Endothelial cell of umbilical vein (primary cell): ENCODE measurements at regions not wholly inside any gene's neighbourhood (a gene's known extent, or its start where the extent isn't known, plus 50 kb on each side); places are given as distances from the start of the nearest gene placed in this dataset.

Experiments
- BruUV-seq: library from RNA; stranded (reverse); fragments of 400-500 nt; replicated peaks from 2 replicates; lab custom pipeline; 2021; lab: Mats Ljungman, UMichigan
- CTCF ChIA-PET: fragments of 300-600, 350-600 bp; sonication (Branson Sonifier 250); formaldehyde crosslinking; loops from one replicate; lab custom pipeline; 2021; ENCODE audit warnings: antibody characterized with exemption, inconsistent platforms; lab: Charles Lee
- POLR2A ChIA-PET: fragments of 300-600, 350-600 bp; sonication (Branson Sonifier 250); formaldehyde crosslinking; loops from one replicate; lab custom pipeline; 2021; ENCODE audit warnings: antibody characterized with exemption, inconsistent platforms; lab: Charles Lee
- DNase-seq: peaks from one replicate; pipeline ENCODE4 v3.0.0-alpha.2; 2011; ENCODE audit warnings: low read depth, low spot score
- FAIRE-seq: peaks from 2 replicates; lab custom pipeline; 2011; peaks lifted over from hg19 to GRCh38; lab: Jason Lieb, UNC
- H2AFZ ChIP-seq: 2 replicates; pipeline ENCODE4 v1.6.0; 2012; ENCODE audit warnings: low read depth, low read length, control low read depth, inconsistent platforms
- H3K27ac ChIP-seq: 2 replicates; pipeline ENCODE4 v1.5.1; 2011; ENCODE audit warnings: low read depth, mild to moderate bottlenecking, control low read depth, low read length, moderate library complexity; ENCODE audit not compliant: insufficient read depth
- H3K27me3 ChIP-seq, 2 experiments: 2 replicates each; pipeline versions ENCODE4 v1.6.0 to v1.6.1; 2011; ENCODE audit warnings: low read length in 2 of 2, mixed read lengths in 1 of 2; ENCODE audit not compliant: control insufficient read depth in 2 of 2, insufficient read depth in 2 of 2
- H3K36me3 ChIP-seq, 2 experiments: 2 replicates in 1 of 2; 3 replicates in 1 of 2; pipeline ENCODE4 v1.5.1; 2011; ENCODE audit warnings: low read length in 2 of 2, mild to moderate bottlenecking in 1 of 2, moderate library complexity in 1 of 2; ENCODE audit not compliant: control insufficient read depth in 2 of 2, insufficient read depth in 2 of 2; ENCODE audit errors: extremely low read depth in 1 of 2
- H3K4me1 ChIP-seq: 3 replicates; pipeline ENCODE4 v1.5.1; 2011; ENCODE audit warnings: mild to moderate bottlenecking, low read length; ENCODE audit not compliant: control insufficient read depth, insufficient read depth; ENCODE audit errors: extremely low read depth
- H3K4me2 ChIP-seq: 2 replicates; pipeline ENCODE4 v1.6.1; 2011; ENCODE audit warnings: low read length, control low read depth, mixed read lengths; ENCODE audit not compliant: insufficient read depth
- H3K4me3 ChIP-seq, 3 experiments: fragments of 200-600 bp in 1 of 3; sonication (generic), shearing (Covaris generic) in 1 of 3; replicated peaks in 1 of 3; 2 replicates each; pipeline ENCODE4 v1.5.1; 2011 to 2016; ENCODE audit warnings: control low read depth in 3 of 3, low read length in 3 of 3, mild to moderate bottlenecking in 2 of 3, inconsistent platforms in 1 of 3, low read depth in 1 of 3, moderate library complexity in 1 of 3; ENCODE audit not compliant: insufficient read depth in 1 of 3
- H3K79me2 ChIP-seq: 2 replicates; pipeline ENCODE4 v1.6.0; 2012; ENCODE audit warnings: low read length, inconsistent platforms; ENCODE audit not compliant: control insufficient read depth, insufficient read depth
- H3K9ac ChIP-seq: replicated peaks from 2 replicates; pipeline ENCODE3; 2011; ENCODE audit warnings: low read length, control low read depth; ENCODE audit not compliant: insufficient read depth; ENCODE audit errors: extremely low read depth
- H3K9me1 ChIP-seq: replicated peaks from 3 replicates; pipeline ENCODE4 v1.6.0; 2011; ENCODE audit warnings: mild to moderate bottlenecking, low read length; ENCODE audit not compliant: control insufficient read depth, insufficient read depth; ENCODE audit errors: extremely low read depth
- H3K9me3 ChIP-seq: replicated peaks from 2 replicates; pipeline ENCODE4 v1.5.1; 2012; ENCODE audit warnings: low read length, inconsistent platforms; ENCODE audit not compliant: control insufficient read depth, insufficient read depth
- H4K20me1 ChIP-seq: replicated peaks from 2 replicates; pipeline ENCODE3; 2011; ENCODE audit warnings: mild to moderate bottlenecking, low read length; ENCODE audit not compliant: control insufficient read depth, insufficient read depth; ENCODE audit errors: extremely low read depth
- EZH2 ChIP-seq: IDR thresholded peaks from 2 replicates; pipeline ENCODE4 v1.6.1; 2012; ENCODE audit warnings: borderline replicate concordance, low read depth, mild to moderate bottlenecking, moderate library complexity, low read length, inconsistent platforms; ENCODE audit not compliant: severe bottlenecking
- FOS ChIP-seq: IDR thresholded peaks from 2 replicates; pipeline ENCODE4 v1.6.1; 2011; ENCODE audit warnings: mild to moderate bottlenecking, low read length, moderate library complexity, borderline replicate concordance; ENCODE audit not compliant: insufficient read depth
- GATA2 ChIP-seq: IDR thresholded peaks from 2 replicates; pipeline ENCODE4 v1.7.0; 2011; ENCODE audit warnings: low read depth, mild to moderate bottlenecking, moderate library complexity, mixed read lengths, low read length; ENCODE audit not compliant: insufficient read length, insufficient read depth
- JUN ChIP-seq: IDR thresholded peaks from 2 replicates; pipeline ENCODE4 v1.6.1; 2011; ENCODE audit warnings: borderline replicate concordance, low read depth; ENCODE audit not compliant: insufficient read length, insufficient read depth
- MYC ChIP-seq: IDR thresholded peaks from one replicate; pipeline ENCODE4 v1.6.1; 2011; ENCODE audit warnings: mild to moderate bottlenecking, low read depth, low read length
- POLR2A ChIP-seq: IDR thresholded peaks from 2 replicates; pipeline ENCODE4 v1.6.1; 2012; ENCODE audit warnings: low read depth, mild to moderate bottlenecking, control low read depth, low read length
- POLR2AphosphoS5 ChIP-seq: IDR thresholded peaks from 2 replicates; pipeline ENCODE4 v1.6.1; 2012; ENCODE audit warnings: low read depth, mild to moderate bottlenecking, control low read depth, low read length, moderate library complexity; ENCODE audit not compliant: insufficient read depth
- dilution Hi-C: fragments of 300-500 bp; cut with MboI; formaldehyde crosslinking; loops from one replicate; pipeline ENCODE4 v1.15.0; 2019; ENCODE audit warnings: low sequenced_read_pairs; ENCODE audit not compliant: extremely low pct_ligation_motif_present
- intact Hi-C: fragments of 100-400 bp; cut with micrococcal nuclease; formaldehyde crosslinking; loops from one replicate; pipeline ENCODE4 v1.10.0; 2022
- TF ChIP-seq, protein P1 (sequence below): IDR thresholded peaks from 2 replicates; pipeline ENCODE4 v1.6.1; 2011; ENCODE audit not compliant: insufficient read depth, insufficient read length
- TF ChIP-seq, protein P2 (sequence below), 2 donors: IDR thresholded peaks; 1 replicate in 1 of 2; 2 replicates in 1 of 2; pipeline ENCODE4 v1.5.1; 2011; ENCODE audit warnings: low read length in 2 of 2, mild to moderate bottlenecking in 2 of 2, moderate library complexity in 2 of 2, control low read depth in 1 of 2, inconsistent platforms in 1 of 2, low read depth in 1 of 2; ENCODE audit not compliant: insufficient read depth in 1 of 2; ENCODE audit errors: extremely low read depth in 1 of 2

DNA sequence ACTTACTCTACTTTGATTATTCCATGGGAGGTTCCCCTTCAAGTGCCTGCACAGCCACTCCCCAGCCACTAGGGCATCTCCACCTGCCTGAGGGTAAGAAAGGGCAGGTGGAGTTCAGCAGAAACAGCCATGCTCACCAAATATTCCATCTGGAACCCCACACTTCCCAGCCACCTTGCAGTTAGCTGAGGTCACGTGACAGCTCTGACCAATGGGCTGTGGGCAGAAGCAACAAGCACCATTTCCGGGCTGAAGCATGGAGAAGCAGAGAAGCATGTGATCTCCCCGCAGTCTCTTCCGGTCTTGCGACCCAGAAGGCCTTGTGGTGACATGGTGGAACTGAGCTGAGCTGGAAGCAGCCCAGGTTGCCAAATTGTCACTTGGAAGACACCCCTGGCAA lies 108.6 kb downstream of the CCT6B start:
- H3K4me2 ChIP-seq, result no peak overlapping the region
- H3K4me1 ChIP-seq, result no peaks in the 10 kb centered on the region
- CTCF ChIA-PET, result no interaction called here
- no peaks in the 10 kb centered on the region for H3K27me3 ChIP-seq
- H3K9ac ChIP-seq, result no peak overlapping the region
- no peak overlapping the region for H3K4me3 ChIP-seq
- H3K36me3 ChIP-seq, result no peaks in the 10 kb centered on the region
- no TSS peak for BruUV-seq
- no peak overlapping the region for H2AFZ ChIP-seq
- TF ChIP-seq POLR2AphosphoS5, result no peak
- TF ChIP-seq GATA2, result no peak
- no peak for TF ChIP-seq MYC
- TF ChIP-seq POLR2A, result no peak
- TF ChIP-seq JUN, result no peak
- TF ChIP-seq, protein P1, sequence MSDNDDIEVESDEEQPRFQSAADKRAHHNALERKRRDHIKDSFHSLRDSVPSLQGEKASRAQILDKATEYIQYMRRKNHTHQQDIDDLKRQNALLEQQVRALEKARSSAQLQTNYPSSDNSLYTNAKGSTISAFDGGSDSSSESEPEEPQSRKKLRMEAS, result no peak
- TF ChIP-seq FOS, result no peak
- TF ChIP-seq, protein P2, sequence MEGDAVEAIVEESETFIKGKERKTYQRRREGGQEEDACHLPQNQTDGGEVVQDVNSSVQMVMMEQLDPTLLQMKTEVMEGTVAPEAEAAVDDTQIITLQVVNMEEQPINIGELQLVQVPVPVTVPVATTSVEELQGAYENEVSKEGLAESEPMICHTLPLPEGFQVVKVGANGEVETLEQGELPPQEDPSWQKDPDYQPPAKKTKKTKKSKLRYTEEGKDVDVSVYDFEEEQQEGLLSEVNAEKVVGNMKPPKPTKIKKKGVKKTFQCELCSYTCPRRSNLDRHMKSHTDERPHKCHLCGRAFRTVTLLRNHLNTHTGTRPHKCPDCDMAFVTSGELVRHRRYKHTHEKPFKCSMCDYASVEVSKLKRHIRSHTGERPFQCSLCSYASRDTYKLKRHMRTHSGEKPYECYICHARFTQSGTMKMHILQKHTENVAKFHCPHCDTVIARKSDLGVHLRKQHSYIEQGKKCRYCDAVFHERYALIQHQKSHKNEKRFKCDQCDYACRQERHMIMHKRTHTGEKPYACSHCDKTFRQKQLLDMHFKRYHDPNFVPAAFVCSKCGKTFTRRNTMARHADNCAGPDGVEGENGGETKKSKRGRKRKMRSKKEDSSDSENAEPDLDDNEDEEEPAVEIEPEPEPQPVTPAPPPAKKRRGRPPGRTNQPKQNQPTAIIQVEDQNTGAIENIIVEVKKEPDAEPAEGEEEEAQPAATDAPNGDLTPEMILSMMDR (IDR thresholded peaks at IDR 0.05; ENCODE audit: extremely low read depth in 1 of 2, insufficient read depth in 1 of 2, low read depth in 1 of 2, low read length in 2 of 2), result no peak
- TF ChIP-seq EZH2, result no peak
- POLR2A ChIA-PET, result no interaction called here
- intact Hi-C loops (no loop called here), dilution Hi-C loops (no loop called here)
- H3K9me1 ChIP-seq, result no peaks in the 10 kb centered on the region
- H3K27ac ChIP-seq, result no peak overlapping the region
- no peak for DNase-seq
- no peaks in the 10 kb centered on the region for H4K20me1 ChIP-seq
- no peaks in the 10 kb centered on the region for H3K9me3 ChIP-seq
- no peaks in the 10 kb centered on the region for H3K79me2 ChIP-seq
- FAIRE-seq, result no peak
